AG04450 (cell line): ENCODE measurements at regions not wholly inside any gene's neighbourhood (a gene's known extent, or its start where the extent isn't known, plus 50 kb on each side); places are given as distances from the start of the nearest gene placed in this dataset.

Experiments
- CTCF ChIA-PET: fragments of 300-600, 350-600 bp; formaldehyde crosslinking; extraction: SDS; loops from one replicate; lab custom pipeline; 2022; ENCODE audit warnings: antibody characterized with exemption, inconsistent platforms; lab: Charles Lee
- POLR2A ChIA-PET: fragments of 350-600 bp; formaldehyde crosslinking; extraction: SDS; loops from one replicate; lab custom pipeline; 2021; ENCODE audit warnings: antibody characterized with exemption, inconsistent platforms; lab: Yijun Ruan, JAX
- DNase-seq: peaks from one replicate; pipeline ENCODE4 v3.0.0-alpha.2; 2011; ENCODE audit warnings: low read depth, low spot score
- H3K27ac ChIP-seq: one replicate; pipeline ENCODE4 v1.5.1; 2012; ENCODE audit warnings: low read depth, low read length, control low read depth
- H3K27me3 ChIP-seq: one replicate; pipeline ENCODE4 v1.6.0; 2012; ENCODE audit warnings: low read length; ENCODE audit not compliant: control insufficient read depth, insufficient read depth
- H3K4me3 ChIP-seq: 2 replicates; pipeline ENCODE4 v1.5.1; 2011; ENCODE audit warnings: mild to moderate bottlenecking, low read depth, low read length, control low read depth
- H3K9me3 ChIP-seq: 2 replicates; pipeline ENCODE4 v1.5.1; 2012; ENCODE audit warnings: low read length; ENCODE audit not compliant: control insufficient read depth, insufficient read depth
- TF ChIP-seq, protein P1 (sequence below): IDR thresholded peaks from 2 replicates; pipeline ENCODE4 v1.5.1; 2011; ENCODE audit warnings: low read depth, low read length, control low read depth, inconsistent platforms

DNA sequence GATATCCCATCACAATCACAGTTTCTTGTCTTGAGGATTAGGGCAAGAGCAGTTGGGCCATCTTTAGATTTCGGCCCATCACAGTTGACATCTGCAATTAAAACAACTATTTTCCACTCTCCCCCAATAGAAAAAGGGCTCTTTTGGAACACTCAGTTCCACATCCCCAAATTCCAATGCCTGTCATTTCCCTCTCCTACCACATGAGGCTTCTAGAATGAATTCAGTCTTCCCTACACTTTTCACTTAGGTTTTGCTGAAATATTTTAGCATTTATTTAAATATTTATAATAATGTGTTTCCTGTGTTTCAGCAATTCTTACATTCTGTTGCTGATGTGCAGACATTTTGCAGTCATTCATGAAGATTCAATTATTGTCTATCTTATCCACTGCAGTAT is 118.4 kb downstream of the COX18 start:
- Histone ChIP-seq H3K27me3 (no peaks in the 10 kb centered on the region), H3K9me3 (no peaks in the 10 kb centered on the region), H3K27ac (no peak overlapping the region), H3K4me3 (no peak overlapping the region)
- ChIA-PET CTCF (no interaction called here), POLR2A (no interaction called here)
- TF ChIP-seq, protein P1, sequence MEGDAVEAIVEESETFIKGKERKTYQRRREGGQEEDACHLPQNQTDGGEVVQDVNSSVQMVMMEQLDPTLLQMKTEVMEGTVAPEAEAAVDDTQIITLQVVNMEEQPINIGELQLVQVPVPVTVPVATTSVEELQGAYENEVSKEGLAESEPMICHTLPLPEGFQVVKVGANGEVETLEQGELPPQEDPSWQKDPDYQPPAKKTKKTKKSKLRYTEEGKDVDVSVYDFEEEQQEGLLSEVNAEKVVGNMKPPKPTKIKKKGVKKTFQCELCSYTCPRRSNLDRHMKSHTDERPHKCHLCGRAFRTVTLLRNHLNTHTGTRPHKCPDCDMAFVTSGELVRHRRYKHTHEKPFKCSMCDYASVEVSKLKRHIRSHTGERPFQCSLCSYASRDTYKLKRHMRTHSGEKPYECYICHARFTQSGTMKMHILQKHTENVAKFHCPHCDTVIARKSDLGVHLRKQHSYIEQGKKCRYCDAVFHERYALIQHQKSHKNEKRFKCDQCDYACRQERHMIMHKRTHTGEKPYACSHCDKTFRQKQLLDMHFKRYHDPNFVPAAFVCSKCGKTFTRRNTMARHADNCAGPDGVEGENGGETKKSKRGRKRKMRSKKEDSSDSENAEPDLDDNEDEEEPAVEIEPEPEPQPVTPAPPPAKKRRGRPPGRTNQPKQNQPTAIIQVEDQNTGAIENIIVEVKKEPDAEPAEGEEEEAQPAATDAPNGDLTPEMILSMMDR = peak; percentile 46
- DNase-seq = no peak

- ChIA-PET CTCF (no interaction called here), POLR2A (no interaction called here)
- TF ChIP-seq, protein P1 = no peak
- no peak overlapping the region for H3K27ac ChIP-seq
- no peak for DNase-seq
- no peaks in the 10 kb centered on the region; the same call in 1 of the 2 replicates for H3K9me3 ChIP-seq
- H3K4me3 ChIP-seq = no peak overlapping the region
- no peaks in the 10 kb centered on the region for H3K27me3 ChIP-seq
Observed at GRCh38 chr4:72948080-72948479, 121.4 kb downstream of the COX18 start.

GRCh38 chr4:72945719-72946336 is 123.7 kb downstream of the COX18 start:
- CTCF ChIA-PET = no interaction called here
- POLR2A ChIA-PET = no interaction called here
- Histone ChIP-seq H3K9me3 (no peaks in the 10 kb centered on the region; the same call in 1 of the 2 replicates), H3K4me3 (no peak overlapping the region), H3K27ac (no peak overlapping the region), H3K27me3 (no peaks in the 10 kb centered on the region)
- DNase-seq = no peak
- TF ChIP-seq, protein P1 = no peak

DNA sequence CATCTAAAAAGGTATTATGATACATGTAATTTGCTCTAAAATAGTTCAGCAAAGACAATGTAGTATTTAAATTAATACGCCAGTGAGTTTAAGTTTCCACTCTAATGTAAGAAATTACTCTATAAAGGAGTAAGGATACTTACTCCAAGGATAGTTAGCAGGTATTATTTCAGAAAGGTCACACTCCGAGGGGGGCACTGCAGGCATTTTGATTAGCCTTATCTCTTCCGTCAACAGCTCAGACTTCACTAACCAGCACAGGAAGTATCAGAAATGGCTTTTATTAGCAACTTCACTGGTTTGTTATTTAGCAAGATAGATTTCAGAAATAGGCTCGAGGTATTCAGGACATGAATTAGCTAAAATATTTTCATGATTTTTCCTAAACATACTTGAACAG is 127.0 kb downstream of the COX18 start:
- POLR2A ChIA-PET = no interaction called here
- CTCF ChIA-PET = no interaction called here
- TF ChIP-seq, protein P1 = no peak

GRCh38 chr4:72938516-72938915 is 131.0 kb downstream of the COX18 start:
- CTCF ChIA-PET = no interaction called here
- Histone ChIP-seq H3K27ac (no peak overlapping the region), H3K27me3 (no peaks in the 10 kb centered on the region), H3K9me3 (no peaks in the 10 kb centered on the region), H3K4me3 (no peak overlapping the region)
- POLR2A ChIA-PET = no interaction called here
- no peak for DNase-seq
- TF ChIP-seq, protein P1 = no peak

More for the DNA sequence above, 127.0 kb downstream of the COX18 start:
- Histone ChIP-seq H3K27me3 (no peaks in the 10 kb centered on the region), H3K9me3 (no peaks in the 10 kb centered on the region; the same call in 1 of the 2 replicates), H3K4me3 (no peak overlapping the region), H3K27ac (no peak overlapping the region)
- DNase-seq = no peak
